ENCODE measurements at regions not wholly inside any gene's neighbourhood (a gene's known extent, or its start where the extent isn't known, plus 50 kb on each side); places are given as distances from the start of the nearest gene placed in this dataset.

- Histone ChIP-seq H3K4me3 (no peak overlapping the region), H3K4me1 (no peaks in the 10 kb centered on the region), H3K36me3 (no peaks in the 10 kb centered on the region), H3K27me3 (no peaks in the 10 kb centered on the region), H3K27ac (no peak overlapping the region), H3K9me3 (no peaks in the 10 kb centered on the region)
- no peak for DNase-seq
- TF ChIP-seq, protein P1, sequence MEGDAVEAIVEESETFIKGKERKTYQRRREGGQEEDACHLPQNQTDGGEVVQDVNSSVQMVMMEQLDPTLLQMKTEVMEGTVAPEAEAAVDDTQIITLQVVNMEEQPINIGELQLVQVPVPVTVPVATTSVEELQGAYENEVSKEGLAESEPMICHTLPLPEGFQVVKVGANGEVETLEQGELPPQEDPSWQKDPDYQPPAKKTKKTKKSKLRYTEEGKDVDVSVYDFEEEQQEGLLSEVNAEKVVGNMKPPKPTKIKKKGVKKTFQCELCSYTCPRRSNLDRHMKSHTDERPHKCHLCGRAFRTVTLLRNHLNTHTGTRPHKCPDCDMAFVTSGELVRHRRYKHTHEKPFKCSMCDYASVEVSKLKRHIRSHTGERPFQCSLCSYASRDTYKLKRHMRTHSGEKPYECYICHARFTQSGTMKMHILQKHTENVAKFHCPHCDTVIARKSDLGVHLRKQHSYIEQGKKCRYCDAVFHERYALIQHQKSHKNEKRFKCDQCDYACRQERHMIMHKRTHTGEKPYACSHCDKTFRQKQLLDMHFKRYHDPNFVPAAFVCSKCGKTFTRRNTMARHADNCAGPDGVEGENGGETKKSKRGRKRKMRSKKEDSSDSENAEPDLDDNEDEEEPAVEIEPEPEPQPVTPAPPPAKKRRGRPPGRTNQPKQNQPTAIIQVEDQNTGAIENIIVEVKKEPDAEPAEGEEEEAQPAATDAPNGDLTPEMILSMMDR (IDR thresholded peaks at IDR 0.05), result no peak
- TF ChIP-seq POLR2A (IDR thresholded peaks at IDR 0.05), result no peak
These were observed 535.4 kb downstream of the PID1 start for GRCh38 chr2:228735697-228736096.

- H3K4me1 ChIP-seq, result no peaks in the 10 kb centered on the region
- H3K27me3 ChIP-seq, result no peaks in the 10 kb centered on the region
- no peak overlapping the region for H3K4me3 ChIP-seq
- DNase-seq, result no peak
- TF ChIP-seq POLR2A (IDR thresholded peaks at IDR 0.05), result no peak
- TF ChIP-seq, protein P1 (IDR thresholded peaks at IDR 0.05), result no peak
- H3K9me3 ChIP-seq, result no peaks in the 10 kb centered on the region
- H3K36me3 ChIP-seq, result no peaks in the 10 kb centered on the region
- H3K27ac ChIP-seq, result no peak overlapping the region
These were observed 539.6 kb downstream of the PID1 start for GRCh38 chr2:228731517-228731916.

DNA sequence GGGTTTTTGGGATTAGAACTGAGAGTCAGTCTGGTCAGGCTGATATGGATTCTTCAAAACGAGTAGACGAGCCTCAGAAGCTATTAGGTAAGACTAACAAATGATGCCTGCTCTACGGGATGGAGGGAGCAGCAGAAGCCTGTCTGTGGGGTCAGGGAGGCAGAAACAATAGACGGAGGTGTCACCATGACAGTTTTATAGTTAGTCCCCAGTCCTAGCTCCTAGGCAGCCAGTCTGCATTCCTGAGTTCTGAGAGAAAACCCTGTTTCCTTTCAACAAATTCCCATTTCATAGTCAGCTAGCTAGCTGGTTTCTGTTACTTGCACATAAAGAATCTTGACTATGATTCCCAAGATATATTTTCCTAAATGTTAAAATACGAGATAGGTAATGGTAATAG, 542.1 kb downstream of the PID1 start:
- H3K4me1 ChIP-seq, result no peaks in the 10 kb centered on the region
- no peaks in the 10 kb centered on the region for H3K27me3 ChIP-seq
- TF ChIP-seq POLR2A (IDR thresholded peaks at IDR 0.05), result no peak
- TF ChIP-seq, protein P1 (IDR thresholded peaks at IDR 0.05), result no peak
- no peaks in the 10 kb centered on the region for H3K36me3 ChIP-seq
- H3K9me3 ChIP-seq, result no peaks in the 10 kb centered on the region
- no peak for DNase-seq
- no peak overlapping the region for H3K4me3 ChIP-seq
- H3K27ac ChIP-seq, result no peak overlapping the region

DNA sequence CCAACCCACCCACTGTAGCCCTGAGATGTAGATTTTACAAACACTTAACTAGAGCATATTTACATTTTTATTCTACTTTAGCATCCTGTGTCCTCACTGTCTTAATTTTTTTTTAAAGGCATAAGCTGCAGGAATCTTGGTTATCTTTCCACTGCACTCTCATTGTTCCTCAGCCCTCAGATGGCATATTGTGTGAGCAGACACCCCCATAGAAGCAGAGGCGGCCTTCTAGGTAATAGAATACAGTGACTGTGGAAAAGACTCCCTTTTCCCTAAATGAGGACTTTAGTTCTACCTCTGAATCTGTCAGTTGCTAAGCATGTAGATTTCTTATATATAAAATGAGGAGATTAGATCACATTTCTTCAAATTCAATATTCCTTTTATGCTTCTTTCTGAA, 543.5 kb upstream of the SPHKAP start:
- no peak for TF ChIP-seq POLR2A (IDR thresholded peaks at IDR 0.05)
- TF ChIP-seq, protein P1 (IDR thresholded peaks at IDR 0.05), result no peak
- Histone ChIP-seq H3K36me3 (no peaks in the 10 kb centered on the region), H3K9me3 (no peaks in the 10 kb centered on the region), H3K4me3 (no peak overlapping the region), H3K27me3 (no peaks in the 10 kb centered on the region), H3K4me1 (no peaks in the 10 kb centered on the region), H3K27ac (no peak overlapping the region)
- DNase-seq, result no peak

GRCh38 chr2:228723599-228723998, 542.1 kb upstream of the SPHKAP start:
- H3K4me3 ChIP-seq, result no peak overlapping the region
- H3K4me1 ChIP-seq, result no peaks in the 10 kb centered on the region
- TF ChIP-seq POLR2A (IDR thresholded peaks at IDR 0.05), result no peak
- TF ChIP-seq, protein P1 (IDR thresholded peaks at IDR 0.05), result no peak
- H3K27ac ChIP-seq, result no peak overlapping the region
- no peaks in the 10 kb centered on the region for H3K27me3 ChIP-seq
- H3K9me3 ChIP-seq, result no peaks in the 10 kb centered on the region
- H3K36me3 ChIP-seq, result no peaks in the 10 kb centered on the region
- no peak for DNase-seq

DNA sequence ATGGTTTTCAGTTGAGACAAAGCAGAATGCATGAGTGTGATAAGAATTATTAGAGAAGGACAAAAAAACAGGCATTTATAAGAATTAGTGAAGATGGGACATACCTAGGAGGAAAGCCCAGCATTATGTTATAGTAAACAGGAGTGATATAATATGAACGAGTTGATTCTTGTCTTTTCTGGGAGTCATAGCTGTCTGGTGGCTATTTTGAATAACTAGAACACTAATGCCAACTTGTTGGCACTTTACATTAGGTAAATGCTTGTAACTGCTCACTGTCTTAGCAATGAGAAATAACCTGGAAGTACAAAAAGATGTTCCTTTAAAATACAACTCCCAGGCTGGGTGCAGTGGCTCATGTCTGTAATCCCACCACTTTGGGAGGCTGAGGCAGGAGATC, 540.8 kb upstream of the SPHKAP start:
- no peak for DNase-seq
- H3K9me3 ChIP-seq, result no peaks in the 10 kb centered on the region
- TF ChIP-seq, protein P1 (IDR thresholded peaks at IDR 0.05), result no peak
- no peak for TF ChIP-seq POLR2A (IDR thresholded peaks at IDR 0.05)
- no peaks in the 10 kb centered on the region for H3K36me3 ChIP-seq
- H3K27ac ChIP-seq, result no peak overlapping the region
- H3K27me3 ChIP-seq, result no peaks in the 10 kb centered on the region
- H3K4me1 ChIP-seq, result no peaks in the 10 kb centered on the region
- H3K4me3 ChIP-seq, result no peak overlapping the region

All from Peyer's patch (tissue), 4 donors.